ENCODE measurements at regions not wholly inside any gene's neighbourhood (a gene's known extent, or its start where the extent isn't known, plus 50 kb on each side); places are given as distances from the start of the nearest gene placed in this dataset.
A peak's percentile ranks its signal among the peaks of the same experiment; 100 is the strongest.
"Not testable (repeated sequence)": the region's sequence is repeated elsewhere in the genome, so short reads cannot be mapped to it uniquely, and the experiment has no call there.

GRCh38 chr3:72657666-72658065, 190.6 kb downstream of the SHQ1 start:
- peak overlapping the region; percentile 55 for H3K27ac Mint-ChIP-seq

GRCh38 chr3:72655723-72656122, 192.5 kb downstream of the SHQ1 start:
- peaks cover 1 to 4% of the 10 kb centered on the region in 2 donors for H3K36me3 Mint-ChIP-seq (ENCODE audit: insufficient read depth in 2 of 2)
- peaks cover 38% of the 10 kb centered on the region for H3K4me1 Mint-ChIP-seq (ENCODE audit: low read depth)
- no peak overlapping the region for H3K4me3 Mint-ChIP-seq
- peaks cover 7 to 10% of the 10 kb centered on the region in 2 donors for H3K9me3 Mint-ChIP-seq
- ATAC-seq (replicated peaks in 1 of 2) (no peak), DNase-seq (no peak)
- peaks cover 25% of the 10 kb centered on the region for H3K27me3 Mint-ChIP-seq (ENCODE audit: low read depth)
- no peak overlapping the region for H3K27ac Mint-ChIP-seq

More at GRCh38 chr3:72657666-72658065, 190.6 kb downstream of the SHQ1 start:
- Mint-ChIP-seq H3K9me3 (no peaks in the 10 kb centered on the region), H3K27me3 (ENCODE audit: low read depth) (peaks cover 25% of the 10 kb centered on the region), H3K4me3 (peak overlapping the region; percentile 2 to 50), H3K4me1 (ENCODE audit: low read depth) (peaks cover 38% of the 10 kb centered on the region), H3K36me3 (ENCODE audit: insufficient read depth in 2 of 2) (no peaks in the 10 kb centered on the region)
- DNase-seq (peak; percentile 74 to 76), ATAC-seq (replicated peaks in 1 of 2) (peak; percentile 97 to 99)

- H3K9me3 Mint-ChIP-seq: peaks cover 8 to 10% of the 10 kb centered on the region in 2 donors
- H3K4me3 Mint-ChIP-seq: no peak overlapping the region
- H3K4me1 Mint-ChIP-seq (ENCODE audit: low read depth): peaks cover 38% of the 10 kb centered on the region
- no peak overlapping the region for H3K27ac Mint-ChIP-seq
- H3K27me3 Mint-ChIP-seq (ENCODE audit: low read depth): peaks cover 25% of the 10 kb centered on the region
- ATAC-seq (replicated peaks in 1 of 2) (no peak), DNase-seq (no peak)
- peaks cover 1 to 4% of the 10 kb centered on the region in 2 donors for H3K36me3 Mint-ChIP-seq (ENCODE audit: insufficient read depth in 2 of 2)
Observed at GRCh38 chr3:72655131-72655551, 193.1 kb downstream of the SHQ1 start.

GRCh38 chr3:72652395-72652794, 195.8 kb downstream of the SHQ1 start:
- peaks cover 11% of the 10 kb centered on the region for H3K4me1 Mint-ChIP-seq (ENCODE audit: low read depth)
- ATAC-seq (replicated peaks in 1 of 2) (no peak), DNase-seq (no peak)
- peaks cover 20% of the 10 kb centered on the region for H3K27me3 Mint-ChIP-seq (ENCODE audit: low read depth)
- no peak overlapping the region for H3K4me3 Mint-ChIP-seq
- peaks cover 8 to 12% of the 10 kb centered on the region in 2 donors for H3K9me3 Mint-ChIP-seq
- peaks cover 1 to 4% of the 10 kb centered on the region in 2 donors for H3K36me3 Mint-ChIP-seq (ENCODE audit: insufficient read depth in 2 of 2)
- H3K27ac Mint-ChIP-seq: no peak overlapping the region

- peaks cover 8 to 12% of the 10 kb centered on the region in 2 donors for H3K9me3 Mint-ChIP-seq
- no peak overlapping the region for H3K27ac Mint-ChIP-seq
- H3K36me3 Mint-ChIP-seq (ENCODE audit: insufficient read depth in 2 of 2): peaks cover 1 to 4% of the 10 kb centered on the region in 2 donors
- no peak overlapping the region for H3K4me3 Mint-ChIP-seq
- DNase-seq (no peak), ATAC-seq (replicated peaks in 1 of 2) (no peak)
- H3K4me1 Mint-ChIP-seq (ENCODE audit: low read depth): peaks cover 6% of the 10 kb centered on the region
- peaks cover 20% of the 10 kb centered on the region for H3K27me3 Mint-ChIP-seq (ENCODE audit: low read depth)
Observed at GRCh38 chr3:72651498-72651897, 196.7 kb downstream of the SHQ1 start.

GRCh38 chr3:72646263-72646662, 202.0 kb downstream of the SHQ1 start:
- H3K27me3 Mint-ChIP-seq (ENCODE audit: low read depth): peaks cover 10% of the 10 kb centered on the region
- no peak for DNase-seq
- ATAC-seq (replicated peaks in 1 of 2): no peak
- H3K9me3 Mint-ChIP-seq: peaks cover 2% of the 10 kb centered on the region in 2 donors
- peaks cover 0 to under 1% of the 10 kb centered on the region in 2 donors for H3K36me3 Mint-ChIP-seq (ENCODE audit: insufficient read depth in 2 of 2)
- no peak overlapping the region for H3K27ac Mint-ChIP-seq
- H3K4me3 Mint-ChIP-seq: no peak overlapping the region
- no peaks in the 10 kb centered on the region for H3K4me1 Mint-ChIP-seq (ENCODE audit: low read depth)

GRCh38 chr3:72643635-72644034, 204.6 kb downstream of the SHQ1 start:
- not testable (repeated sequence) for H3K27ac Mint-ChIP-seq; H3K4me3 Mint-ChIP-seq; H3K27me3 Mint-ChIP-seq (ENCODE audit: low read depth); H3K36me3 Mint-ChIP-seq (ENCODE audit: insufficient read depth in 2 of 2); DNase-seq; ATAC-seq (replicated peaks in 1 of 2); H3K9me3 Mint-ChIP-seq; H3K4me1 Mint-ChIP-seq (ENCODE audit: low read depth)

GRCh38 chr3:72641684-72642083, 206.6 kb downstream of the SHQ1 start:
- H3K4me3 Mint-ChIP-seq: no peak overlapping the region
- H3K36me3 Mint-ChIP-seq (ENCODE audit: insufficient read depth in 2 of 2): peaks cover 0 to 2% of the 10 kb centered on the region in 2 donors
- peak in 1 of 2 donors; percentile 38 for ATAC-seq (replicated peaks in 1 of 2)
- DNase-seq: no peak
- H3K27me3 Mint-ChIP-seq (ENCODE audit: low read depth): peaks cover 15% of the 10 kb centered on the region
- H3K4me1 Mint-ChIP-seq (ENCODE audit: low read depth): peaks cover 20% of the 10 kb centered on the region
- no peak overlapping the region for H3K27ac Mint-ChIP-seq
- no peaks in the 10 kb centered on the region for H3K9me3 Mint-ChIP-seq

GRCh38 chr3:72641072-72641471, 207.2 kb downstream of the SHQ1 start:
- H3K27ac Mint-ChIP-seq: no peak overlapping the region
- H3K9me3 Mint-ChIP-seq: no peaks in the 10 kb centered on the region
- no peak overlapping the region for H3K4me3 Mint-ChIP-seq
- DNase-seq: no peak
- peaks cover 0 to 2% of the 10 kb centered on the region in 2 donors for H3K36me3 Mint-ChIP-seq (ENCODE audit: insufficient read depth in 2 of 2)
- H3K4me1 Mint-ChIP-seq (ENCODE audit: low read depth): peaks cover 20% of the 10 kb centered on the region
- peaks cover 15% of the 10 kb centered on the region for H3K27me3 Mint-ChIP-seq (ENCODE audit: low read depth)
- ATAC-seq (replicated peaks in 1 of 2): no peak

- Mint-ChIP-seq H3K4me1 (ENCODE audit: low read depth) (peaks cover 55% of the 10 kb centered on the region), H3K4me3 (no peak overlapping the region), H3K9me3 (peaks cover 0 to 2% of the 10 kb centered on the region in 2 donors), H3K36me3 (ENCODE audit: insufficient read depth in 2 of 2) (peaks cover 2 to 6% of the 10 kb centered on the region in 2 donors), H3K27ac (no peak overlapping the region), H3K27me3 (ENCODE audit: low read depth) (peaks cover 21% of the 10 kb centered on the region)
- ATAC-seq (replicated peaks in 1 of 2) (no peak), DNase-seq (no peak)
Observed at GRCh38 chr3:72636969-72637597, 211.2 kb downstream of the SHQ1 start.

- ATAC-seq (replicated peaks in 1 of 2) (no peak), DNase-seq (no peak)
- Mint-ChIP-seq H3K36me3 (ENCODE audit: insufficient read depth in 2 of 2) (peaks cover 2 to 9% of the 10 kb centered on the region in 2 donors), H3K9me3 (peaks cover 0 to 4% of the 10 kb centered on the region in 2 donors), H3K27ac (no peak overlapping the region), H3K4me1 (ENCODE audit: low read depth) (peaks cover 61% of the 10 kb centered on the region), H3K27me3 (ENCODE audit: low read depth) (peaks cover 21% of the 10 kb centered on the region), H3K4me3 (no peak overlapping the region)
Observed at GRCh38 chr3:72635551-72635950, 212.7 kb downstream of the SHQ1 start.

GRCh38 chr3:72634128-72634527, 214.1 kb downstream of the SHQ1 start:
- H3K27ac Mint-ChIP-seq: peak overlapping the region; percentile 9
- peak in 1 of 2 donors; percentile 20 for DNase-seq
- peaks cover 4 to 9% of the 10 kb centered on the region in 2 donors for H3K36me3 Mint-ChIP-seq (ENCODE audit: insufficient read depth in 2 of 2)
- H3K9me3 Mint-ChIP-seq: peaks cover 0 to 4% of the 10 kb centered on the region in 2 donors
- ATAC-seq (replicated peaks in 1 of 2): peak; percentile 80 to 85
- peak overlapping the region; percentile 32 to 35 for H3K4me3 Mint-ChIP-seq
- H3K4me1 Mint-ChIP-seq (ENCODE audit: low read depth): peaks cover 69% of the 10 kb centered on the region
- peaks cover 21% of the 10 kb centered on the region for H3K27me3 Mint-ChIP-seq (ENCODE audit: low read depth)

GRCh38 chr3:72633534-72633933, 214.7 kb downstream of the SHQ1 start:
- peaks cover 4 to 9% of the 10 kb centered on the region in 2 donors for H3K36me3 Mint-ChIP-seq (ENCODE audit: insufficient read depth in 2 of 2)
- H3K4me1 Mint-ChIP-seq (ENCODE audit: low read depth): peaks cover 73% of the 10 kb centered on the region
- DNase-seq: peak; percentile 74 to 76
- H3K27ac Mint-ChIP-seq: peak overlapping the region; percentile 27
- ATAC-seq (replicated peaks in 1 of 2): peak; percentile 75 to 76
- H3K9me3 Mint-ChIP-seq: peaks cover 0 to 4% of the 10 kb centered on the region in 2 donors
- peaks cover 21% of the 10 kb centered on the region for H3K27me3 Mint-ChIP-seq (ENCODE audit: low read depth)
- H3K4me3 Mint-ChIP-seq: peak overlapping the region; percentile 33 to 71

- H3K27me3 Mint-ChIP-seq (ENCODE audit: low read depth): peaks cover 17% of the 10 kb centered on the region
- peak overlapping the region; percentile 27 for H3K27ac Mint-ChIP-seq
- H3K36me3 Mint-ChIP-seq (ENCODE audit: insufficient read depth in 2 of 2): peaks cover 4 to 9% of the 10 kb centered on the region in 2 donors
- ATAC-seq (replicated peaks in 1 of 2) (peak in 1 of 2 donors; percentile 18), DNase-seq (no peak)
- H3K4me3 Mint-ChIP-seq: peak overlapping the region; percentile 33 to 71
- peaks cover 73% of the 10 kb centered on the region for H3K4me1 Mint-ChIP-seq (ENCODE audit: low read depth)
- H3K9me3 Mint-ChIP-seq: peaks cover 0 to 4% of the 10 kb centered on the region in 2 donors
Observed at GRCh38 chr3:72633121-72633520, 215.1 kb downstream of the SHQ1 start.
